ENCODE measurements at regions not wholly inside any gene's neighbourhood (a gene's known extent, or its start where the extent isn't known, plus 50 kb on each side); places are given as distances from the start of the nearest gene placed in this dataset.
"Not testable (repeated sequence)": the region's sequence is repeated elsewhere in the genome, so short reads cannot be mapped to it uniquely, and the experiment has no call there.

DNA sequence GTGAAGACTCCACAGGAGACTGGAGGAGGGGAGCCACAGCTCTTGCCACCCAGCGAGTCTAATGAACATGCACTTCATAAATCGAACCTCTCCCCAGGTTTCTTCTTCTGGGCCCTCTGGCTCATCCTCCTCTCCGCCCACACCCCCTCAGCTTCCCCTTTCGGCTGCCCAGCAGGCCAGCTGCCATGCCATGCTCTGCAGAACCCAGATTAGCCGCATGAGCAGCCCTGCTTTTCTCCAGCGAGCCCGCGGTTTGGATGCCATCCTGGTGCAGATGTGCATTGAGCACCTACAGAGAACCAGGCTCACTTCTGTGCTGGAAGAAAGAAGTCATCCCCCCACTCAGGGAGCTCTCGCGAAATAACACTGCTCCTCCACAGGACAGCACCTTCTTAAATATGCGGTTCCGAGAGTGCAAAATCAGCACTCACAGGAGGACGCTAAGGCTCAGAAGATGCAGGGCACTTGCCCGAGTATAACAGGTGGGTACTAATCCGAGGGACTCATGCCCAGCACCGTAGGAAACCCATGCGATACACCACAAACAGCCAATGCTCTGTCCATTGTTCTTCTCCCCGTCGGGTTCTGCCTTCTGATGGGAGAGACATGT is 143.0 kb upstream of the THBS2 start:
- TF ChIP-seq, protein P1, sequence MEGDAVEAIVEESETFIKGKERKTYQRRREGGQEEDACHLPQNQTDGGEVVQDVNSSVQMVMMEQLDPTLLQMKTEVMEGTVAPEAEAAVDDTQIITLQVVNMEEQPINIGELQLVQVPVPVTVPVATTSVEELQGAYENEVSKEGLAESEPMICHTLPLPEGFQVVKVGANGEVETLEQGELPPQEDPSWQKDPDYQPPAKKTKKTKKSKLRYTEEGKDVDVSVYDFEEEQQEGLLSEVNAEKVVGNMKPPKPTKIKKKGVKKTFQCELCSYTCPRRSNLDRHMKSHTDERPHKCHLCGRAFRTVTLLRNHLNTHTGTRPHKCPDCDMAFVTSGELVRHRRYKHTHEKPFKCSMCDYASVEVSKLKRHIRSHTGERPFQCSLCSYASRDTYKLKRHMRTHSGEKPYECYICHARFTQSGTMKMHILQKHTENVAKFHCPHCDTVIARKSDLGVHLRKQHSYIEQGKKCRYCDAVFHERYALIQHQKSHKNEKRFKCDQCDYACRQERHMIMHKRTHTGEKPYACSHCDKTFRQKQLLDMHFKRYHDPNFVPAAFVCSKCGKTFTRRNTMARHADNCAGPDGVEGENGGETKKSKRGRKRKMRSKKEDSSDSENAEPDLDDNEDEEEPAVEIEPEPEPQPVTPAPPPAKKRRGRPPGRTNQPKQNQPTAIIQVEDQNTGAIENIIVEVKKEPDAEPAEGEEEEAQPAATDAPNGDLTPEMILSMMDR (IDR thresholded peaks at IDR 0.05): no peak
- DNase-seq: no peak
- no peak overlapping the region for H3K4me3 ChIP-seq
- no peaks in the 10 kb centered on the region for H3K36me3 ChIP-seq (ENCODE audit: low read depth)
- H3K4me1 ChIP-seq (ENCODE audit: low read depth): no peaks in the 10 kb centered on the region
- H3K9me3 ChIP-seq: no peaks in the 10 kb centered on the region
- intact Hi-C loops (cut with DNase I, micrococcal nuclease): no loop called here
- no peak for ATAC-seq

DNA sequence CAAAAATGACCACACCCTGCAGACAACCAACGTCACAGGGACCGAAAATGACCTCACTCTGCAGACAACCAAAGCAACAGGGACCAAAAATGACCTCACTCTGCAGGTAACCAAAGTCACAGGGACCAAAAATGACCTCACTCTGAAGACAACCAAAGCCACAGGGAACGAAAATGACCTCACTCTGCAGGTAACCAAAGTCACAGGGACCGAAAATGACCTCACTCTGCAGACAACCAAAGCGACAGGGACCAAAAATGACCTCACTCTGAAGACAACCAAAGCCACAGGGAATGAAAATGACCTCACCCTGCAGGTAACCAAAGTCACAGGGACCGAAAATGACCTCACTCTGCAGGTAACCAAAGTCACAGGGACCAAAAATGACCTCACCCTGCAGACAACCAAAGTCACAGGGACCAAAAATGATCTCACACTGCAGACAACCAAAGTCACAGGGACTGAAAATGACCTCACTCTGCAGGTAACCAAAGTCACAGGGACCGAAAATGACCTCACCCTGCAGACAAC is 142.4 kb upstream of the THBS2 start:
- ATAC-seq; H3K9me3 ChIP-seq; DNase-seq; H3K36me3 ChIP-seq (ENCODE audit: low read depth); H3K4me1 ChIP-seq (ENCODE audit: low read depth); H3K4me3 ChIP-seq; intact Hi-C loops (cut with DNase I, micrococcal nuclease): not testable (repeated sequence)

DNA sequence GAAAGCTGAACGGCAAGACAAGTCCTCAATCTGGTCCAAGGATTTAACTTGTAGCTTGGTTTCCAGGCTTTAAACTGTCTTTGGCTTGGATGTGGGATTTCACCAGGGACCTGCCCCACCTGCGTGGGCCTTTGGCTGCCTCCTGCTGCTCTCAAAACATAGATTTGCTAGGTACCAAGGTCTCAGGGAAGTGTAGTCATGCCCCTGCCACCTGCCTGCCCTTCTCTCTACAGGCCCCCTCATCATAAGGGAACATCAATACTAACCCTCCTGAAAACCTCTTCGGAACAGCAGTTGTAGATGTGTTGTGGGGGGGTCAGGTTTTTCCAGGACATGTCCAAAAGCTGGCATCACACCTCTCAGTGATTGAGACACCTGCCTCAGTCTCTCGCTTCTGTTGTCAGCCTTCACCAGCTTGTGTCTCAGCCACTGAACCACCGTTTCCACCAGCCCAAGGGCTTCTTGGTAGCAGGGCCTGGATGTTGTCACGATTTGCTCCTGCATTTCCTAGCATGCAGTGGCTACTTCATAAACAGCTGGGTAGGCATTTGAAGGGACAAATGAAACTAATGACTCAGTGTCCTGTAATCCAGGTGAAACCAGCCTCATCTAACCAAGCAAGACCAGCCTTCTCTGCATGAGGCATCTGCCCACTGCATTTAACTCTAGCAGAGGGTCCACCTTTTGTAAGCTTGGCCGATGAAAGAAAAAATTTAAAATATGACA is 141.6 kb upstream of the THBS2 start:
- ATAC-seq (no peak), DNase-seq (no peak)
- no peak overlapping the region for H3K4me3 ChIP-seq
- intact Hi-C loops (cut with DNase I, micrococcal nuclease): no loop called here
- no peaks in the 10 kb centered on the region for H3K9me3 ChIP-seq
- TF ChIP-seq, protein P1 (IDR thresholded peaks at IDR 0.05): no peak
- H3K36me3 ChIP-seq (ENCODE audit: low read depth): no peaks in the 10 kb centered on the region
- H3K4me1 ChIP-seq (ENCODE audit: low read depth): no peaks in the 10 kb centered on the region

DNA sequence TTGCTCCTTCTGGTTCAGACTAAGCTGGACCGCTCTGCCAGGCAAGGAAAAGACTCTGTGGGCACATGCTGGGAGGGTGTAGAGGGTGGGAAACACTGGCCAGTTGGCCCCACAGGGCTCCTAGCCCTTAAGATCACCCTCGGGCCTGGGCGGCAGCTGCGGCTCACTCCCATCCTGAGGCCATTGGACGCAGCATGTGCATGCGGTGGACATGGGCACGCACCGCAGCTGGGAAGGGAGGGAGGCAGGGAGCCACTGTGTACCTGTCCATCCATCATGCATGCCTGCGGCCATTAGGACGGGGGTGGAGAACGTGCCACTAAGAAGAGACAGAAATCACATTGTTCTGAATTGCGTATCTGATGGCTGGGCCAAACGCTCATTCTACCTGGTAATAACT is 140.1 kb upstream of the THBS2 start:
- intact Hi-C loops (cut with DNase I, micrococcal nuclease): no loop called here
- ATAC-seq (no peak), DNase-seq (no peak)
- H3K9me3 ChIP-seq: no peaks in the 10 kb centered on the region
- H3K36me3 ChIP-seq (ENCODE audit: low read depth): no peaks in the 10 kb centered on the region
- TF ChIP-seq, protein P1 (IDR thresholded peaks at IDR 0.05): no peak
- H3K4me3 ChIP-seq: no peak overlapping the region
- no peaks in the 10 kb centered on the region for H3K4me1 ChIP-seq (ENCODE audit: low read depth)

GRCh38 chr6:169391473-169392071 is 137.9 kb upstream of the THBS2 start:
- Histone ChIP-seq H3K9me3 (no peaks in the 10 kb centered on the region), H3K36me3 (ENCODE audit: low read depth) (no peaks in the 10 kb centered on the region), H3K4me1 (ENCODE audit: low read depth) (no peaks in the 10 kb centered on the region), H3K4me3 (no peak overlapping the region)
- intact Hi-C loops (cut with DNase I, micrococcal nuclease): no loop called here
- DNase-seq (no peak), ATAC-seq (no peak)
- TF ChIP-seq, protein P1 (IDR thresholded peaks at IDR 0.05): no peak
